Heart right ventricle (tissue), 16 donors: ENCODE measurements at regions not wholly inside any gene's neighbourhood (a gene's known extent, or its start where the extent isn't known, plus 50 kb on each side); places are given as distances from the start of the nearest gene placed in this dataset.

Experiments
- ATAC-seq, 8 donors: fragments of 200-7000 bp; cut with Tn5 transposase; one replicate each; pipeline ENCODE4 v1.9.1; 2020; ENCODE audit warnings: mild to moderate bottlenecking in 8 of 8, moderate library complexity in 8 of 8, moderate number of reproducible peaks in 1 of 8
- DNase-seq, 2 donors: peaks; one replicate each; pipeline ENCODE4 v3.0.0-alpha.2; 2020
- H3K27ac ChIP-seq, 10 donors: fragments of 200-600 bp; sonication (generic) in 2 of 10; one replicate each; pipeline versions ENCODE4 v1.5.0 to v1.8.0; 2020 to 2022; ENCODE audit warnings: mild to moderate bottlenecking in 3 of 10
- H3K27me3 ChIP-seq, 7 donors: fragments of 200-600 bp; one replicate each; pipeline ENCODE4 v1.8.0; 2021 to 2022; ENCODE audit warnings: mild to moderate bottlenecking in 2 of 7
- H3K36me3 ChIP-seq, 9 donors: fragments of 200-600 bp; sonication (generic) in 1 of 9; one replicate each; pipeline versions ENCODE4 v1.5.0 to v1.8.0; 2020 to 2022; ENCODE audit warnings: mild to moderate bottlenecking in 2 of 9
- H3K4me1 ChIP-seq, 9 donors: fragments of 200-600 bp; sonication (generic) in 1 of 9; one replicate each; pipeline versions ENCODE4 v1.5.0 to v1.8.0; 2020 to 2022; ENCODE audit warnings: mild to moderate bottlenecking in 4 of 9
- H3K4me3 ChIP-seq, 10 donors: fragments of 200-600 bp; sonication (generic) in 2 of 10; one replicate each; pipeline versions ENCODE4 v1.5.0 to v1.8.0; 2020 to 2022; ENCODE audit warnings: mild to moderate bottlenecking in 7 of 10, moderate library complexity in 2 of 10
- H3K9me3 ChIP-seq, 11 donors: fragments of 200-600 bp in 10 of 11; sonication (generic) in 2 of 11; one replicate each; pipeline versions ENCODE4 v1.5.0 to v1.8.0; 2013 to 2022; ENCODE audit warnings: mild to moderate bottlenecking in 2 of 11, control low read depth in 1 of 11, moderate library complexity in 1 of 11
- WGBS, 2 donors: extraction: QIAGEN DNeasy Blood & Tissue Kit; methylation state at CpG; one replicate each; pipeline ENCODE4 v1.1.7; 2013; ENCODE audit warnings: inconsistent platforms in 1 of 2; 5-methylcytosine and 5-hydroxymethylcytosine counted together
- intact Hi-C, 10 donors: fragments of 100-400 bp; cut with DNase I; formaldehyde crosslinking; loops; one replicate each; pipeline versions ENCODE4 v1.11.1 to v1.14.2; 2022
- TF ChIP-seq, protein P1 (sequence below), 9 donors: fragments of 200-600 bp; sonication (generic) in 2 of 9; IDR thresholded peaks; one replicate each; pipeline versions ENCODE4 v1.5.0 to v1.8.0; 2021 to 2022; ENCODE audit warnings: antibody characterized with exemption in 9 of 9, mild to moderate bottlenecking in 5 of 9, moderate library complexity in 1 of 9
- donor health status: Arrhythmogenic right ventricular cardiomyopathy.
- donor health status: ischemic (EF 13 %, LVEDD 7.1; RV severe dilation, severe dysfunction).
- donor health status: healthy with polysubstance abuse.
- donor health status: DM: no; HTN: yes; CAD: no.
- donor health status: DM: no; HTN: no; CAD: no.
- donor health status: ischemic (EF 25% LVEDD 6.9; RV normal size, moderate dysfunction).
- donor health status: ischemic (EF 25% LVEDD 5.7; RV mildly dilated, moderate dysfunction).
- donor health status: healthy.
- donor health status: DM: yes; HTN: yes; CAD: no.
- donor health status: Ischemic cardiomyopathy.
- donor health status: ischemic (EF 35%, LVEDD 5.7; RV mildly dilated, moderate dysfunction).
- donor health status: nonischemic (EF 11% LVEDD 7.7; RV severe dilation, severe dysfunction).
- donor health status: DM: yes; HTN: yes; CAD: no.
- donor health status: PGD.
- donor health status: ischemic (EF 29% LVEDD 5.4; RV normal size, mild dysfunction).
- donor health status: nonischemic (EF 23%, LVEDD 6.1; RV moderate dilation, normal function).

- 89% methylated on average over 8 of the region's 8 CpGs for WGBS, 2 donors
- TF ChIP-seq, protein P1, sequence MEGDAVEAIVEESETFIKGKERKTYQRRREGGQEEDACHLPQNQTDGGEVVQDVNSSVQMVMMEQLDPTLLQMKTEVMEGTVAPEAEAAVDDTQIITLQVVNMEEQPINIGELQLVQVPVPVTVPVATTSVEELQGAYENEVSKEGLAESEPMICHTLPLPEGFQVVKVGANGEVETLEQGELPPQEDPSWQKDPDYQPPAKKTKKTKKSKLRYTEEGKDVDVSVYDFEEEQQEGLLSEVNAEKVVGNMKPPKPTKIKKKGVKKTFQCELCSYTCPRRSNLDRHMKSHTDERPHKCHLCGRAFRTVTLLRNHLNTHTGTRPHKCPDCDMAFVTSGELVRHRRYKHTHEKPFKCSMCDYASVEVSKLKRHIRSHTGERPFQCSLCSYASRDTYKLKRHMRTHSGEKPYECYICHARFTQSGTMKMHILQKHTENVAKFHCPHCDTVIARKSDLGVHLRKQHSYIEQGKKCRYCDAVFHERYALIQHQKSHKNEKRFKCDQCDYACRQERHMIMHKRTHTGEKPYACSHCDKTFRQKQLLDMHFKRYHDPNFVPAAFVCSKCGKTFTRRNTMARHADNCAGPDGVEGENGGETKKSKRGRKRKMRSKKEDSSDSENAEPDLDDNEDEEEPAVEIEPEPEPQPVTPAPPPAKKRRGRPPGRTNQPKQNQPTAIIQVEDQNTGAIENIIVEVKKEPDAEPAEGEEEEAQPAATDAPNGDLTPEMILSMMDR (IDR thresholded peaks at IDR 0.05) = no peak
- H3K27me3 ChIP-seq = peaks cover 0 to 30% (median 6%) of the 10 kb centered on the region in 7 donors
- H3K36me3 ChIP-seq = no peaks in the 10 kb centered on the region
- DNase-seq (no peak), ATAC-seq (no peak)
- peaks cover 0 to 8% (median 0%) of the 10 kb centered on the region in 11 donors for H3K9me3 ChIP-seq
- H3K4me1 ChIP-seq = peaks cover 0 to 10% (median 0%) of the 10 kb centered on the region in 9 donors
- H3K27ac ChIP-seq = no peak overlapping the region
- no peak overlapping the region for H3K4me3 ChIP-seq
- intact Hi-C loops = no loop called here
These were observed 397.6 kb upstream of the HS6ST1 start for GRCh38 chr2:128716299-128716721.

DNA sequence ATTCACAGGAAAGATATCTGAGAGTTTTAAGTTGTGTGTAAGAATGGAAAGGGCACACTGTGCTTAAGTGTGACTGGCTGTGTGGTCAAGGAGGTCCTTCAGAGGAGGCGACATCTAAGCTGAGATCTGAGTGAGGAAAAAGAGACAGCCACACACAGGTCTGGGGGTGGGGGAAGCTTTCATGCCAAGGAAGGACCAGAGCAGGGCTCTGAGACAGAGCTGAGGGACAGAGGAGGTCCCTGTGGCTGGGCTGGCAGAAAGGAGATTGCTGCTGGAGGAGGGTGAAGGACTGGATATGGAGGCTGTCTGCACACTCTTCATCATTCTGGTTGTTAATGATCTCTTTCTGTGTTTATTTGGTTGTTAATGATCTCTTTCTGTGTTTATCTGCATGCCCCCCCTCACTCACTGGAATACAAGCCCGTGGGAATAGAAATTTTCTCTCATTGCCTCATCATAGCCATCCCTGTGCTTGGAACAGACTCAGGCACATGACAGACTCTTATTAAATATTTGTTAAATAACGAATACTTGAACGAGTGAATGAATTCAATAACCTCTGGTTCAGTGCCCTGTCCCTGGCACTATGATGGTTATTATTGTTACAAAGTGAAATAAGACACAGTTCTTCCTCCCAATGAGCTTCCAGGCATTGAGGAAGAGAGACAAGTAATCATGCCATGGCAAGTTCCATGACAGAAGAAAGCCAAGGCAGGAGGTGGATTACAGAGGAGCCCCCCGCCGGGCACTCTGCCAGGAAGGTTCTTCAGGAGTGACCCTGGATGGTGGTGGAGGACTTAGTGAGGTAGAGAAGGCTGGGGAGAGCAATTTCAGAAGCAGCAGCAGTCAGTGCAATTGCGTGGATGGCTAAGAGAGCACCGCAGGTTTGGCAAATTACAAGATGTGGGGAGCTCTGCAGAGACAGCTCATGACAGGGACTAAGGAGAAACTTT, 399.4 kb upstream of the HS6ST1 start:
- peaks cover 0 to 30% (median 6%) of the 10 kb centered on the region in 7 donors for H3K27me3 ChIP-seq
- ATAC-seq = no peak
- H3K9me3 ChIP-seq = peaks cover 0 to 8% (median 0%) of the 10 kb centered on the region in 11 donors
- no peak for DNase-seq
- no peak overlapping the region for H3K4me3 ChIP-seq
- peaks cover 0 to 10% (median 0%) of the 10 kb centered on the region in 9 donors for H3K4me1 ChIP-seq
- TF ChIP-seq, protein P1 (IDR thresholded peaks at IDR 0.05) = no peak
- intact Hi-C loops = no loop called here
- H3K36me3 ChIP-seq = no peaks in the 10 kb centered on the region
- H3K27ac ChIP-seq = no peak overlapping the region
- 82% methylated on average over 8 of the region's 8 CpGs for WGBS, 2 donors

- ATAC-seq (no peak), DNase-seq (no peak)
- 83 to 86% methylated on average over 4 of the region's 4 CpGs for WGBS, 2 donors
- Histone ChIP-seq H3K27ac (no peak overlapping the region), H3K4me3 (no peak overlapping the region), H3K27me3 (peaks cover 0 to 23% (median 1%) of the 10 kb centered on the region in 7 donors), H3K4me1 (peaks cover 0 to 5% (median 0%) of the 10 kb centered on the region in 9 donors), H3K9me3 (peaks cover 0 to 8% (median 0%) of the 10 kb centered on the region in 11 donors), H3K36me3 (no peaks in the 10 kb centered on the region)
- TF ChIP-seq, protein P1 (IDR thresholded peaks at IDR 0.05) = no peak
- intact Hi-C loops = no loop called here
These were observed 401.7 kb upstream of the HS6ST1 start for GRCh38 chr2:128720080-128721022.

DNA sequence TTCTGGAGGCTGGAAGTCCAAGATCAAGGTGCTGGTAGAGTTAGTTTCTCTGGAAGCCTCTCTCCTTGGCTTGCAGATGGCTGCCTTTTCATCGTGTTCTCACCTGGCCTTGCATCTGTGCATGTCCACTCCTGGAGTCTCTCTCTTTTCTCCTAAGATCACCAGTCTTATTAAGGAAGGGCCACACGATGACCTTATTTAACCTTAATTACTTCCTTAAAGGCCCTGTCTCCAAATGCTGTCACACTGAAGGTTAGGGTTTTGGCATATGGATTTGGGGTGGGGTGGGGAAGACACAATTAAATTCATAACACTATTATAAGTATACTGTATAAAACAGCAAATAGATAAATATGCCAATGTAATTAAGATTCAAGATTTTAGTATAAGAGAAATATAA, 402.4 kb upstream of the HS6ST1 start:
- TF ChIP-seq, protein P1 (IDR thresholded peaks at IDR 0.05) = no peak
- no peak for ATAC-seq

More for the DNA sequence above, 402.4 kb upstream of the HS6ST1 start:
- no peak overlapping the region for H3K4me3 ChIP-seq
- H3K27me3 ChIP-seq = peaks cover 0 to 15% (median 0%) of the 10 kb centered on the region in 7 donors
- intact Hi-C loops = no loop called here
- peaks cover 0 to 5% (median 0%) of the 10 kb centered on the region in 9 donors for H3K4me1 ChIP-seq
- 91 to 94% methylated on average over 2 of the region's 2 CpGs for WGBS, 2 donors
- peaks cover 0 to 8% (median 0%) of the 10 kb centered on the region in 11 donors for H3K9me3 ChIP-seq
- DNase-seq = no peak
- H3K36me3 ChIP-seq = no peaks in the 10 kb centered on the region
- no peak overlapping the region for H3K27ac ChIP-seq
